OCI-LY7 (cell line): ENCODE measurements at regions not wholly inside any gene's neighbourhood (a gene's known extent, or its start where the extent isn't known, plus 50 kb on each side); places are given as distances from the start of the nearest gene placed in this dataset.
"Not testable (repeated sequence)": the region's sequence is repeated elsewhere in the genome, so short reads cannot be mapped to it uniquely, and the experiment has no call there.

Experiments
- BruUV-seq: library from RNA; stranded (reverse); fragments of 400-500 nt; replicated peaks from 2 replicates; lab custom pipeline; 2021; lab: Mats Ljungman, UMichigan
- CTCF ChIA-PET: fragments of 300-600 bp; sonication (Branson Sonifier 250); formaldehyde crosslinking; loops from one replicate; lab custom pipeline; 2022; ENCODE audit warnings: antibody characterized with exemption; ENCODE audit not compliant: unreplicated experiment; lab: Charles Lee
- POLR2A ChIA-PET: fragments of 300-600 bp; sonication (Branson Sonifier 250); formaldehyde crosslinking; loops from one replicate; lab custom pipeline; 2022; ENCODE audit warnings: antibody characterized with exemption; lab: Charles Lee
- DNase-seq: peaks from one replicate; pipeline ENCODE4 v3.0.0-alpha.2; 2015; ENCODE audit warnings: low spot score
- H2AFZ ChIP-seq: fragments of 200-600 bp; sonication (generic), shearing (Covaris generic); 2 replicates; pipeline ENCODE4 v1.6.1; 2014; ENCODE audit warnings: mild to moderate bottlenecking, antibody characterized with exemption, low read length, moderate library complexity
- H3K27ac ChIP-seq: fragments of 200-600 bp; sonication (generic); 2 replicates; pipeline ENCODE4 v1.5.1; 2014; ENCODE audit warnings: mixed run types, low read depth, mild to moderate bottlenecking, moderate library complexity, low read length, inconsistent platforms; ENCODE audit not compliant: poor library complexity, severe bottlenecking
- H3K36me3 ChIP-seq: fragments of 200-600 bp; sonication (generic); 2 replicates; pipeline ENCODE4 v1.6.1; 2014; ENCODE audit warnings: mild to moderate bottlenecking, antibody characterized with exemption, low read length, moderate library complexity, mixed read lengths; ENCODE audit not compliant: insufficient read depth
- H3K4me1 ChIP-seq: fragments of 200-600 bp; sonication (generic); 2 replicates; pipeline ENCODE4 v1.5.1; 2014; ENCODE audit warnings: mild to moderate bottlenecking, low read length; ENCODE audit not compliant: insufficient read depth, poor library complexity, severe bottlenecking
- H3K4me2 ChIP-seq: fragments of 200-600 bp; sonication (generic); 2 replicates; pipeline ENCODE4 v1.6.1; 2014; ENCODE audit warnings: mild to moderate bottlenecking, low read length
- H3K4me3 ChIP-seq: fragments of 200-600 bp; sonication (generic); 2 replicates; pipeline ENCODE4 v1.5.1; 2014; ENCODE audit warnings: mild to moderate bottlenecking, low read depth, low read length; ENCODE audit not compliant: poor library complexity, severe bottlenecking
- H3K79me2 ChIP-seq: fragments of 200-600 bp; sonication (generic); 2 replicates; pipeline ENCODE4 v1.6.1; 2016; ENCODE audit warnings: low read depth, mild to moderate bottlenecking, low read length, moderate library complexity, mixed read lengths; ENCODE audit not compliant: insufficient read depth
- H3K9me2 ChIP-seq: fragments of 200-600 bp; sonication (generic); 2 replicates; pipeline ENCODE4 v1.6.1; 2016; ENCODE audit warnings: mild to moderate bottlenecking, low read length, mixed read lengths; ENCODE audit not compliant: insufficient read depth
- H3K9me3 ChIP-seq: fragments of 200-600 bp; sonication (generic); 2 replicates; pipeline ENCODE4 v1.6.1; 2014; ENCODE audit warnings: mild to moderate bottlenecking, mixed run types, low read length, mixed read lengths
- H4K20me1 ChIP-seq: fragments of 200-600 bp; sonication (generic); 2 replicates; pipeline ENCODE4 v1.6.1; 2014; ENCODE audit warnings: mild to moderate bottlenecking, antibody characterized with exemption, low read length, moderate library complexity, mixed read lengths; ENCODE audit not compliant: insufficient read depth
- CTCF ChIP-seq: fragments of 200-600 bp; sonication (generic); conservative IDR thresholded peaks from 2 replicates; pipeline ENCODE4 v1.5.1; 2014; ENCODE audit warnings: mild to moderate bottlenecking, antibody characterized with exemption, low read length, moderate library complexity, mixed read lengths
- EZH2phosphoT487 ChIP-seq: fragments of 200-600 bp; sonication (generic); IDR thresholded peaks from 2 replicates; pipeline ENCODE4 v1.6.1; 2018; ENCODE audit warnings: low read depth, borderline replicate concordance, mild to moderate bottlenecking, mixed run types, antibody characterized with exemption, low read length, moderate library complexity, mixed read lengths
- intact Hi-C: fragments of 100-400 bp; cut with micrococcal nuclease; formaldehyde crosslinking; loops from one replicate; pipeline ENCODE4 v1.10.0; 2022; ENCODE audit not compliant: unreplicated experiment

GRCh38 chr16:60608971-60609370, 1427.3 kb downstream of the CDH8 start:
- no peaks in the 10 kb centered on the region for H4K20me1 ChIP-seq
- intact Hi-C loops = no loop called here
- no TSS peak for BruUV-seq
- no peaks in the 10 kb centered on the region for H3K9me3 ChIP-seq
- H3K4me2 ChIP-seq = no peak overlapping the region
- TF ChIP-seq CTCF (no peak), EZH2phosphoT487 (no peak)
- CTCF ChIA-PET = no interaction called here
- no peaks in the 10 kb centered on the region for H3K9me2 ChIP-seq
- POLR2A ChIA-PET = no interaction called here
- no peak overlapping the region for H3K4me3 ChIP-seq
- H3K79me2 ChIP-seq = no peaks in the 10 kb centered on the region
- no peak for DNase-seq
- no peak overlapping the region for H3K27ac ChIP-seq
- no peaks in the 10 kb centered on the region for H3K4me1 ChIP-seq
- H3K36me3 ChIP-seq = no peaks in the 10 kb centered on the region
- H2AFZ ChIP-seq = no peak overlapping the region

- H3K27ac ChIP-seq, POLR2A ChIA-PET, intact Hi-C loops, H3K36me3 ChIP-seq, H3K9me3 ChIP-seq, H3K79me2 ChIP-seq, H3K9me2 ChIP-seq, H3K4me1 ChIP-seq, H3K4me3 ChIP-seq, H3K4me2 ChIP-seq, DNase-seq, BruUV-seq, H2AFZ ChIP-seq, H4K20me1 ChIP-seq, CTCF ChIA-PET: not testable (repeated sequence)
Measured at GRCh38 chr16:60605652-60606051, 1430.6 kb downstream of the CDH8 start.

GRCh38 chr16:60605176-60605575, 1431.1 kb downstream of the CDH8 start:
- CTCF ChIA-PET = no interaction called here
- H3K4me1 ChIP-seq = no peaks in the 10 kb centered on the region
- H3K27ac ChIP-seq = no peak overlapping the region
- no peak for DNase-seq
- no peaks in the 10 kb centered on the region for H3K9me2 ChIP-seq
- no peaks in the 10 kb centered on the region for H3K36me3 ChIP-seq
- H4K20me1 ChIP-seq = no peaks in the 10 kb centered on the region
- no peak overlapping the region for H2AFZ ChIP-seq
- BruUV-seq = no TSS peak
- H3K9me3 ChIP-seq = no peaks in the 10 kb centered on the region
- no peak for TF ChIP-seq EZH2phosphoT487
- TF ChIP-seq CTCF = no peak
- no peaks in the 10 kb centered on the region for H3K79me2 ChIP-seq
- POLR2A ChIA-PET = no interaction called here
- no peak overlapping the region for H3K4me2 ChIP-seq
- no peak overlapping the region for H3K4me3 ChIP-seq
- intact Hi-C loops = no loop called here
